ENCODE measurements at regions not wholly inside any gene's neighbourhood (a gene's known extent, or its start where the extent isn't known, plus 50 kb on each side); places are given as distances from the start of the nearest gene placed in this dataset.

DNA sequence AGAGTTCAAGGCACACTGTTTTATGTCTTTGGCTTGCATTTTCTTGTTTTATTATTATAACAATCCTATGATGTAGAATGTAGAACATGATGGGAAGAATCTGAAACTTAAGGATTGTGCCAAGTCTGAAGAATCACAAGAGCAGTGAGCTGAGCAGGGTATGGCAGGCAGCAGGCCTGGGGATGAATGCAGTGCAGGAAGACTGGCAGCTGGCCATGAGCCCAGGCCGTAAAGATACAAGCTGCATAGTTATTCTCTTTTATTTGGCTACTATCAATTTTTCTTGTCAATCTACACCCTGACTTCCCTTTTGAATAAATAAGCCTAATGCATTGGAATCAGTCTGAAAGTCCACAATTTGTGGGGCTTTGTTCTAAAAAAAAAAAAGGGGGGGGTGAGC, 89.6 kb upstream of the ARPP21 start:
- H3K9me3 ChIP-seq (ENCODE audit: control insufficient read depth in 1 of 2, low read length in 2 of 2), result no peaks in the 10 kb centered on the region
- H3K36me3 ChIP-seq (ENCODE audit: control insufficient read depth in 1 of 2, insufficient read depth in 2 of 2, low read length in 2 of 2), result no peaks in the 10 kb centered on the region
- no peaks in the 10 kb centered on the region for H3K27me3 ChIP-seq (ENCODE audit: control insufficient read depth in 1 of 2, insufficient read depth in 2 of 2, low read length in 2 of 2)
- H3K27ac ChIP-seq (ENCODE audit: low read depth, low read length), result no peak overlapping the region
- H3K9ac ChIP-seq (ENCODE audit: low read depth in 1 of 2, low read length in 2 of 2), result no peak overlapping the region
- no peak overlapping the region for H3K4me3 ChIP-seq (ENCODE audit: low read depth in 1 of 2, low read length in 2 of 2)
- H3K4me1 ChIP-seq (ENCODE audit: control insufficient read depth in 1 of 2, insufficient read depth in 2 of 2, low read length in 2 of 2), result no peaks in the 10 kb centered on the region

- H3K9ac ChIP-seq (ENCODE audit: low read depth in 1 of 2, low read length in 2 of 2), result no peak overlapping the region
- no peak overlapping the region for H3K27ac ChIP-seq (ENCODE audit: low read depth, low read length)
- H3K9me3 ChIP-seq (ENCODE audit: control insufficient read depth in 1 of 2, low read length in 2 of 2), result no peaks in the 10 kb centered on the region
- no peaks in the 10 kb centered on the region for H3K27me3 ChIP-seq (ENCODE audit: control insufficient read depth in 1 of 2, insufficient read depth in 2 of 2, low read length in 2 of 2)
- H3K4me1 ChIP-seq (ENCODE audit: control insufficient read depth in 1 of 2, insufficient read depth in 2 of 2, low read length in 2 of 2), result no peaks in the 10 kb centered on the region
- H3K4me3 ChIP-seq (ENCODE audit: low read depth in 1 of 2, low read length in 2 of 2), result no peak overlapping the region
- H3K36me3 ChIP-seq (ENCODE audit: control insufficient read depth in 1 of 2, insufficient read depth in 2 of 2, low read length in 2 of 2), result no peaks in the 10 kb centered on the region
Measured at GRCh38 chr3:35562141-35562540, 77.2 kb upstream of the ARPP21 start.

- Histone ChIP-seq H3K27ac (ENCODE audit: low read depth, low read length) (no peak overlapping the region), H3K4me1 (ENCODE audit: control insufficient read depth in 1 of 2, insufficient read depth in 2 of 2, low read length in 2 of 2) (no peaks in the 10 kb centered on the region), H3K9ac (ENCODE audit: low read depth in 1 of 2, low read length in 2 of 2) (no peak overlapping the region), H3K9me3 (ENCODE audit: control insufficient read depth in 1 of 2, low read length in 2 of 2) (no peaks in the 10 kb centered on the region), H3K4me3 (ENCODE audit: low read depth in 1 of 2, low read length in 2 of 2) (no peak overlapping the region), H3K36me3 (ENCODE audit: control insufficient read depth in 1 of 2, insufficient read depth in 2 of 2, low read length in 2 of 2) (no peaks in the 10 kb centered on the region), H3K27me3 (ENCODE audit: control insufficient read depth in 1 of 2, insufficient read depth in 2 of 2, low read length in 2 of 2) (no peaks in the 10 kb centered on the region)
Measured at GRCh38 chr3:35565048-35565447, 74.3 kb upstream of the ARPP21 start.
